Ascending aorta (tissue), 2 donors: ENCODE measurements at regions not wholly inside any gene's neighbourhood (a gene's known extent, or its start where the extent isn't known, plus 50 kb on each side); places are given as distances from the start of the nearest gene placed in this dataset.

ENCODE experiments used
- DNase-seq, 2 donors: peaks; one replicate each; pipeline ENCODE4 v3.0.0-alpha.2; 2019; ENCODE audit warnings: low spot score in 2 of 2
- H3K27ac ChIP-seq, 2 donors: fragments of 200-600 bp; sonication (generic); one replicate each; pipeline ENCODE4 v1.5.1; 2016 to 2017; ENCODE audit warnings: mild to moderate bottlenecking in 1 of 2
- H3K27me3 ChIP-seq: fragments of 200-600 bp; sonication (generic); one replicate; pipeline ENCODE4 v1.5.1; 2017
- H3K36me3 ChIP-seq, 2 donors: fragments of 200-600 bp; sonication (generic); one replicate each; pipeline ENCODE4 v1.5.1; 2016
- H3K4me1 ChIP-seq, 2 donors: fragments of 200-600 bp; sonication (generic); one replicate each; pipeline ENCODE4 v1.5.1; 2016 to 2017; ENCODE audit warnings: mild to moderate bottlenecking in 1 of 2
- H3K4me3 ChIP-seq, 2 donors: fragments of 200-600 bp; sonication (generic); one replicate each; pipeline ENCODE4 v1.5.1; 2016 to 2017; ENCODE audit warnings: mild to moderate bottlenecking in 1 of 2
- H3K9me3 ChIP-seq, 2 donors: fragments of 200-600 bp; sonication (generic); one replicate each; pipeline ENCODE4 v1.5.1; 2016
- CTCF ChIP-seq, 3 experiments: fragments of 200-600 bp in 2 of 3; fragments of 450-650 bp in 1 of 3; sonication (generic) in 2 of 3; IDR thresholded peaks; one replicate each; pipeline ENCODE4 v1.5.1; 2016 to 2019; ENCODE audit warnings: antibody characterized with exemption in 3 of 3, mild to moderate bottlenecking in 1 of 3, moderate library complexity in 1 of 3
- intact Hi-C: fragments of 100-400 bp; cut with DNase I; formaldehyde crosslinking; loops from one replicate; pipeline ENCODE4 v1.15.1; 2023

- DNase-seq: no peak
- H3K27ac ChIP-seq: no peak overlapping the region
- no peaks in the 10 kb centered on the region for H3K27me3 ChIP-seq
- peaks cover 0 to 2% of the 10 kb centered on the region in 2 donors for H3K4me1 ChIP-seq
- intact Hi-C loops: no loop called here
- TF ChIP-seq CTCF (IDR thresholded peaks at IDR 0.05): no peak
- no peaks in the 10 kb centered on the region for H3K36me3 ChIP-seq
- peaks cover 0 to 8% of the 10 kb centered on the region in 2 donors for H3K9me3 ChIP-seq
- H3K4me3 ChIP-seq: no peak overlapping the region
These were observed 1372.7 kb upstream of the CITED2 start for GRCh38 chr6:140747114-140747513.

GRCh38 chr6:140744659-140745320 lies 1370.3 kb upstream of the CITED2 start:
- no peak for TF ChIP-seq CTCF (IDR thresholded peaks at IDR 0.05)
- no peak for DNase-seq
- Histone ChIP-seq H3K36me3 (no peaks in the 10 kb centered on the region), H3K4me1 (peaks cover 0 to 2% of the 10 kb centered on the region in 2 donors), H3K27me3 (no peaks in the 10 kb centered on the region), H3K4me3 (no peak overlapping the region), H3K27ac (no peak overlapping the region), H3K9me3 (peaks cover 0 to 8% of the 10 kb centered on the region in 2 donors)
- intact Hi-C loops: no loop called here

DNA sequence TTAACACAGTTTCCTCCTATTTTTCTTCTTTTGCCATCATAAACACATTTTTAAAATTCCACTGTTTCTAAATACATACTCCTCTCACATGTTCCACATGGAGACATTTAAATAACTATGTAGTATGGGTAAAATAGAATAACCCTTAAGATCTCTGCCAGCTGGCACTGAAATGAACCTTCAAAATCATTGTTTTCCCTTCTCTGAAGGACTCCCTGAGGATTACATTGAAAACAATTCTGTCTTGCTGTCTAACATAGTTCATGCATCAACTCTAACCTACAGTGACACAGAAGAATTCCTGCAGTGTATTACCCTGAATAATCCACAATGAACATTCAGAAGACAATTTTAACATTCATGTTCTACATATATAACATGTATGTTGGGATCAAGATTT lies 1361.8 kb upstream of the CITED2 start:
- DNase-seq: no peak
- H3K4me3 ChIP-seq: no peak overlapping the region

DNA sequence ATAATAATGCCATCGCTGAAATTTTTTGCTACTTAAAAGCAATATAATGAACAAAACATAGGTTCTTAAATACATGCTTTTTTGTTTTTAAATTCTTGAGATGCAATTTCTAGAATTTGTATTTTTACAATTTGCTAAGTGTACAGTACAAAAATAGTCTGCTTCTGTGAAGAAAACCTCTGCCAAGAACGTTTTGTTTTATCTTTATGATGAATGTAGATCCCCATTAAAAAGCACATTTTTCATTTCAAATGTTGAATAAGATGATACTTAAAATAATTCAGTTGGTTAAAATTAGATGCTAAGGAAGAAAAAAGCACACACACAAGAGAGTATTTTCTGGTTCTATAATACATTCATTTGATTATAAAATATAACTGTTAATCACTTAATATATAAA lies 1358.5 kb upstream of the CITED2 start:
- H3K27ac ChIP-seq: peak overlapping the region in 1 of 2 donors; percentile 25
- intact Hi-C loops: no loop called here
- TF ChIP-seq CTCF (IDR thresholded peaks at IDR 0.05): no peak
- no peak for DNase-seq
- no peaks in the 10 kb centered on the region for H3K9me3 ChIP-seq
- no peak overlapping the region for H3K4me3 ChIP-seq
- H3K27me3 ChIP-seq: no peaks in the 10 kb centered on the region
- peaks cover 0 to 16% of the 10 kb centered on the region in 2 donors for H3K4me1 ChIP-seq
- H3K36me3 ChIP-seq: no peaks in the 10 kb centered on the region

More for the DNA sequence above, 1361.8 kb upstream of the CITED2 start:
- no peak for TF ChIP-seq CTCF (IDR thresholded peaks at IDR 0.05)
- H3K27ac ChIP-seq: no peak overlapping the region
- no peaks in the 10 kb centered on the region for H3K27me3 ChIP-seq
- H3K9me3 ChIP-seq: no peaks in the 10 kb centered on the region
- no peaks in the 10 kb centered on the region for H3K36me3 ChIP-seq
- intact Hi-C loops: no loop called here
- H3K4me1 ChIP-seq: peaks cover 0 to 16% of the 10 kb centered on the region in 2 donors

DNA sequence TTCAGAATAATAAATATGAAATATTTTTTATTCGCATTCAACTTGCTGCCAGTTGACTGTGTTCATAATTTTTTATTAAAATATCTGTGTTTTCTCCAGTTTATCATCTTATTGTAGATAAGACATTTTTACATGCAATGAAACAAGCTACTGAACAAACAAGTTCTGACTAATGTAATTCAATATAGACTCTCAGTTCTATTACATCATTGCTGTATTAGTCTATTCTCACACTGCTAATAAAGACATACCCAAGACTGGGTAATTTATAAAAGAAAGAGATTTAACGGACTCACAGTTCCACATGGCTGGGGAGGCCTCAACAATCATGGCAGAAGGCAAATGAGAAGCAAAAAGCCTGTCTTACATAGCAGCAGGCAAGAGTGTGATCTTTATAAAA lies 1357.7 kb upstream of the CITED2 start:
- TF ChIP-seq CTCF (IDR thresholded peaks at IDR 0.05): no peak
- H3K36me3 ChIP-seq: no peaks in the 10 kb centered on the region

More for the DNA sequence above, 1357.7 kb upstream of the CITED2 start:
- H3K27ac ChIP-seq: peak overlapping the region; percentile 25 to 69
- H3K9me3 ChIP-seq: no peaks in the 10 kb centered on the region
- H3K4me3 ChIP-seq: no peak overlapping the region
- peaks cover 0 to 16% of the 10 kb centered on the region in 2 donors for H3K4me1 ChIP-seq
- no peaks in the 10 kb centered on the region for H3K27me3 ChIP-seq
- intact Hi-C loops: no loop called here
- DNase-seq: no peak
